Smooth muscle cell (in vitro differentiated cells): ENCODE measurements at regions not wholly inside any gene's neighbourhood (a gene's known extent, or its start where the extent isn't known, plus 50 kb on each side); places are given as distances from the start of the nearest gene placed in this dataset.

Experiments used
- DNase-seq: peaks from one replicate; lab custom pipeline; 2025; ENCODE audit not compliant: unreplicated experiment; lab: John Stamatoyannopoulos, UW
- H2AFZ ChIP-seq: fragments of 200-600 bp; sonication (generic); 2 replicates; pipeline ENCODE4 v1.6.0; 2016; ENCODE audit warnings: antibody characterized with exemption, low read depth, mild to moderate bottlenecking
- H3F3A ChIP-seq: fragments of 200-600 bp; sonication (generic); 2 replicates; pipeline ENCODE4 v1.6.0; 2017; ENCODE audit warnings: antibody characterized with exemption, low read depth
- H3K27ac ChIP-seq: fragments of 200-600 bp; sonication (generic); 2 replicates; pipeline ENCODE4 v1.5.1; 2016; ENCODE audit warnings: low read depth, mild to moderate bottlenecking
- H3K27me3 ChIP-seq: fragments of 200-600 bp; sonication (generic); 2 replicates; pipeline ENCODE4 v1.6.1; 2016; ENCODE audit warnings: low read depth, mild to moderate bottlenecking
- H3K36me3 ChIP-seq: fragments of 200-600 bp; sonication (generic); 2 replicates; pipeline ENCODE4 v1.5.1; 2016; ENCODE audit warnings: low read depth
- H3K4me1 ChIP-seq: fragments of 200-600 bp; sonication (generic); 2 replicates; pipeline ENCODE4 v1.5.1; 2016; ENCODE audit warnings: low read depth
- H3K4me2 ChIP-seq: fragments of 200-600 bp; sonication (generic); 2 replicates; pipeline ENCODE4 v1.6.0; 2016; ENCODE audit warnings: mild to moderate bottlenecking
- H3K4me3 ChIP-seq: fragments of 200-600 bp; sonication (generic); 2 replicates; pipeline ENCODE4 v1.5.1; 2016; ENCODE audit warnings: mild to moderate bottlenecking
- H3K79me2 ChIP-seq: fragments of 200-600 bp; sonication (generic); 2 replicates; pipeline ENCODE4 v1.6.0; 2016; ENCODE audit warnings: low read depth, mild to moderate bottlenecking
- H3K9ac ChIP-seq: fragments of 200-600 bp; sonication (generic); 2 replicates; pipeline ENCODE4 v1.6.0; 2016; ENCODE audit warnings: low read depth
- H3K9me3 ChIP-seq: fragments of 200-600 bp; sonication (generic); replicated peaks from 2 replicates; pipeline ENCODE4 v1.5.1; 2016; ENCODE audit warnings: low read depth
- H4K20me1 ChIP-seq: fragments of 200-600 bp; sonication (generic); 2 replicates; pipeline ENCODE4 v1.6.0; 2016; ENCODE audit warnings: low read depth
- WGBS: methylation state at CpG from one replicate; pipeline ENCODE4 v1.1.7; 2016; ENCODE audit warnings: low lambda C conversion rate; 5-methylcytosine and 5-hydroxymethylcytosine counted together
- TF ChIP-seq, protein P1 (sequence below): fragments of 200-600 bp; sonication (generic); IDR thresholded peaks from 2 replicates; pipeline ENCODE4 v1.5.1; 2017; ENCODE audit warnings: borderline replicate concordance, mild to moderate bottlenecking, antibody characterized with exemption; ENCODE audit not compliant: insufficient read depth, poor library complexity, severe bottlenecking

DNA sequence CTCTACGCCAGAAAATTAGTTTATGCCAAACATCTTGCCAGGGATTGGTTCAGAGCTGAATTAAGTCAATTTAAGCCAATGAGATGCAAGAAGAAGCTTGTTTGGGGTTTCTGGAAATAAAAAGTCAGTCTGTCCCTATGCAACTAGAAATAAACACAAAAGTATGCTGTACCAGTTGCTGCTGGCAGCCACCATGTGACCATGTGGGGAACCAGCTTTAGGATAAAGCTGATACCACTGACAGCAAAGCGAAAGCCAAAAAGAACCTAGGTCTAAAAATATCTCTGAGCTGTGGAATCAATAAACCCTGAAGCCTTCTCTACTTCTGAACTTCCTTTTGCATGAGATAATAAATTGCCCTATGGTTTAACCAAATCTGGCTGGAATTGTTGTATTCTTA, 181.8 kb upstream of the PARD3B start:
- DNase-seq = no peak
- TF ChIP-seq, protein P1, sequence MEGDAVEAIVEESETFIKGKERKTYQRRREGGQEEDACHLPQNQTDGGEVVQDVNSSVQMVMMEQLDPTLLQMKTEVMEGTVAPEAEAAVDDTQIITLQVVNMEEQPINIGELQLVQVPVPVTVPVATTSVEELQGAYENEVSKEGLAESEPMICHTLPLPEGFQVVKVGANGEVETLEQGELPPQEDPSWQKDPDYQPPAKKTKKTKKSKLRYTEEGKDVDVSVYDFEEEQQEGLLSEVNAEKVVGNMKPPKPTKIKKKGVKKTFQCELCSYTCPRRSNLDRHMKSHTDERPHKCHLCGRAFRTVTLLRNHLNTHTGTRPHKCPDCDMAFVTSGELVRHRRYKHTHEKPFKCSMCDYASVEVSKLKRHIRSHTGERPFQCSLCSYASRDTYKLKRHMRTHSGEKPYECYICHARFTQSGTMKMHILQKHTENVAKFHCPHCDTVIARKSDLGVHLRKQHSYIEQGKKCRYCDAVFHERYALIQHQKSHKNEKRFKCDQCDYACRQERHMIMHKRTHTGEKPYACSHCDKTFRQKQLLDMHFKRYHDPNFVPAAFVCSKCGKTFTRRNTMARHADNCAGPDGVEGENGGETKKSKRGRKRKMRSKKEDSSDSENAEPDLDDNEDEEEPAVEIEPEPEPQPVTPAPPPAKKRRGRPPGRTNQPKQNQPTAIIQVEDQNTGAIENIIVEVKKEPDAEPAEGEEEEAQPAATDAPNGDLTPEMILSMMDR = no peak
- no peaks in the 10 kb centered on the region for H3K9me3 ChIP-seq
- no peaks in the 10 kb centered on the region for H3K36me3 ChIP-seq
- no peak overlapping the region for H3K9ac ChIP-seq
- H3K4me1 ChIP-seq = no peaks in the 10 kb centered on the region
- H2AFZ ChIP-seq = no peak overlapping the region
- 94% methylated on average over 2 of the region's 2 CpGs for WGBS
- no peaks in the 10 kb centered on the region for H4K20me1 ChIP-seq
- H3K27ac ChIP-seq = no peak overlapping the region
- H3K79me2 ChIP-seq = no peaks in the 10 kb centered on the region
- H3K4me2 ChIP-seq = no peak overlapping the region
- H3F3A ChIP-seq = no peaks in the 10 kb centered on the region
- no peak overlapping the region for H3K4me3 ChIP-seq
- no peaks in the 10 kb centered on the region for H3K27me3 ChIP-seq

DNA sequence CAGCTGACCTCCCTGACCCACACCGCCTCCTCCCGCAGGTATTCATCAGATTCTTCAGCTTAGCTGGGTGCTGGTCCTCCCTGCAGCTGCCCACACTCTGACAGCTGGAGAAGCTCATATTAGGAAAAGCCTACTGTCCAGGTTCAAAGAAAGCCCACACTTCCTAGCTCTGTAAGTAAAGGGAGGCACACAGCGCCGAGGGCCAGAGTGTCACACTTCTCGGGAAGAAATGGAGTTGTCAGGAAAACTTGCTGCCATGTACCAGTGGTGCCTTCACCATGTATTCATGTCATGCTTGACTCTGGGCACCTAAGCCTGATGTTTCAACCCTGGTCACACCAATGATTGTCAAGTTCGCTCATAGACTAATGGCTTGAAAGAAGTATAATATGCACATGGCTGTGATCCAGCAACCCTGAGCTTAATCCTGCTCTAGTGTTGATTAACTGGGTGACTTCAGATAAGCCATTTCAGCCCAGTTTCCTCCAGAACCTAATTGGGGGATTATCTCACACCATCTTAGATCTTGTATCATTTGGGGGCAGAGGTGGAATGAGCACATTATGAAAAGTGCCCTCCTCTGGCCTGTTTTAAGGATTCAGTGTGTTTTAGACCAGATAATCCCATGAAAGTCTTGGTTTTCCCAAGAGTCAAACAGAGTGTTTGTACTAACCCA, 180.3 kb upstream of the PARD3B start:
- 91% methylated on average over 6 of the region's 6 CpGs for WGBS
- H3K4me3 ChIP-seq = no peak overlapping the region
- H3K9me3 ChIP-seq = no peaks in the 10 kb centered on the region
- H3K9ac ChIP-seq = no peak overlapping the region
- no peaks in the 10 kb centered on the region for H3K4me1 ChIP-seq
- H3K27me3 ChIP-seq = no peaks in the 10 kb centered on the region
- H3K79me2 ChIP-seq = no peaks in the 10 kb centered on the region
- H3F3A ChIP-seq = no peaks in the 10 kb centered on the region
- no peaks in the 10 kb centered on the region for H3K36me3 ChIP-seq
- H3K4me2 ChIP-seq = no peak overlapping the region
- TF ChIP-seq, protein P1 = no peak
- no peak overlapping the region for H2AFZ ChIP-seq
- no peak overlapping the region for H3K27ac ChIP-seq
- no peaks in the 10 kb centered on the region for H4K20me1 ChIP-seq
- DNase-seq = no peak

DNA sequence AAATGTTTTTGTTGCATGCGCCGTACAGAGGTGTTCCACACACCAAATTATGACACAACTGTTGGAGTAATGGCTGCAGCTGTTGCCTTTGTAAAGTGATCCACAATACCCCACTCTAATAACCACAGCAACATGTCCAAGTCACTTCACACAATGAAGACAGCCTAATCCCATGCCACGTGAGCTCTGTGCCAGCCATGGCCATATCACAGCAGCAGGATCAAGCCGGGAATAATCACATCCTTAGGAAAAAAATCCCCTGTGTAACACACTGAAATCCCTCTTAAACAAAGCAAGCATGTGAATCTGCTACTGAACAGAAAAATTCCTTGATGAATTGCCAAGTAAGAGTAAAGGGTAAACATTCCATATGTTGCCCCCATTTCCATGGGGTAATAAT, 179.5 kb upstream of the PARD3B start:
- H3K27me3 ChIP-seq = no peaks in the 10 kb centered on the region
- WGBS = 60% methylated on average over 4 of the region's 4 CpGs
- no peaks in the 10 kb centered on the region for H3K4me1 ChIP-seq
- H3K79me2 ChIP-seq = no peaks in the 10 kb centered on the region
- no peaks in the 10 kb centered on the region for H3F3A ChIP-seq
- no peaks in the 10 kb centered on the region for H3K36me3 ChIP-seq
- H3K4me3 ChIP-seq = no peak overlapping the region
- TF ChIP-seq, protein P1 = no peak
- no peak for DNase-seq
- H3K4me2 ChIP-seq = no peak overlapping the region
- H2AFZ ChIP-seq = peak overlapping the region; percentile 15
- H3K9me3 ChIP-seq = no peaks in the 10 kb centered on the region
- H3K9ac ChIP-seq = no peak overlapping the region
- no peak overlapping the region for H3K27ac ChIP-seq
- H4K20me1 ChIP-seq = no peaks in the 10 kb centered on the region

DNA sequence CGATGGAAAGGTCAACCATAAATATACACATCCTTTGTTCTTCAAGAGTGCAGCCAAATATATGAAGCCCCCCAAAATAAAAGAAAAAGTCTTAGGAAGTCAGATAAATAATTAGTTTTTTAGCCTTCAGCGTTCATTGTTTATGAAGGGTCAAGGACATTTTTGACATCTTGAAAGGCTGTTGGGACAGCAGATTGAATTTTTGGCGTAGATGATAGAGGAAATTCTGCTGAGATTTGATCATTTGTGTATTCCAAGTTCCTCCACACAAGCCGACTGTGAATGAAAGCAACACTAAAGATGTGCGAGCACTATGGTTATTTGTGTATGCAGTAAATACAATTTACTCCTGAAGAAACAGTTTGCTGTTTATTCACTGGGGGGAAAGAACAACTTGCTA, 177.8 kb upstream of the PARD3B start:
- H3K79me2 ChIP-seq = no peaks in the 10 kb centered on the region
- H3K27me3 ChIP-seq = no peaks in the 10 kb centered on the region
- no peak for DNase-seq
- no peak overlapping the region for H3K27ac ChIP-seq
- H3K9ac ChIP-seq = no peak overlapping the region
- WGBS = 83% methylated on average over 5 of the region's 5 CpGs
- no peak overlapping the region for H3K4me2 ChIP-seq
- no peaks in the 10 kb centered on the region for H3K9me3 ChIP-seq
- no peaks in the 10 kb centered on the region for H3F3A ChIP-seq
- no peaks in the 10 kb centered on the region for H3K4me1 ChIP-seq
- H3K36me3 ChIP-seq = no peaks in the 10 kb centered on the region
- H3K4me3 ChIP-seq = no peak overlapping the region
- H4K20me1 ChIP-seq = no peaks in the 10 kb centered on the region
- TF ChIP-seq, protein P1 = no peak
- H2AFZ ChIP-seq = no peak overlapping the region
